Activated CD8-positive, alpha-beta memory T cell treated with anti-CD3 and anti-CD28 coated beads, Interleukin-2, amount 10 ng/mL, durations not matched to agents 7 days and 5 days (primary cell): ENCODE measurements at regions not wholly inside any gene's neighbourhood (a gene's known extent, or its start where the extent isn't known, plus 50 kb on each side); places are given as distances from the start of the nearest gene placed in this dataset.

Experiments used
- ATAC-seq: fragments of 150-1000 bp; cut with Tn5 transposase; one replicate; pipeline ENCODE4 v1.10.0; 2021; ENCODE audit warnings: moderate library complexity
- CTCF ChIA-PET: fragments of 350-600 bp; sonication (Branson Sonifier 250); formaldehyde crosslinking; loops from one replicate; lab custom pipeline; 2021; ENCODE audit warnings: antibody characterized with exemption; lab: Charles Lee
- DNase-seq: peaks from one replicate; pipeline ENCODE4 v3.0.0-alpha.2; 2020
- H3K27ac Mint-ChIP-seq: one replicate; pipeline ENCODE4 v1.8.0; 2021; ENCODE audit warnings: mild to moderate bottlenecking, mixed read lengths
- H3K27me3 Mint-ChIP-seq: one replicate; pipeline ENCODE4 v1.8.0; 2021; ENCODE audit warnings: mixed read lengths
- H3K36me3 Mint-ChIP-seq: one replicate; pipeline ENCODE4 v1.8.0; 2021; ENCODE audit warnings: mild to moderate bottlenecking, mixed read lengths
- H3K4me1 Mint-ChIP-seq: one replicate; pipeline ENCODE4 v1.8.0; 2021; ENCODE audit warnings: mixed read lengths
- H3K4me3 Mint-ChIP-seq: one replicate; pipeline ENCODE4 v1.8.0; 2021; ENCODE audit warnings: mild to moderate bottlenecking, moderate library complexity, mixed read lengths
- H3K9me3 Mint-ChIP-seq: one replicate; pipeline ENCODE4 v1.8.0; 2022; ENCODE audit warnings: low read depth, mixed read lengths

- Mint-ChIP-seq H3K27ac (no peak overlapping the region), H3K36me3 (peaks cover 1% of the 10 kb centered on the region), H3K27me3 (peaks cover 49% of the 10 kb centered on the region), H3K4me1 (no peaks in the 10 kb centered on the region), H3K9me3 (no peaks in the 10 kb centered on the region), H3K4me3 (no peak overlapping the region)
- CTCF ChIA-PET = interaction anchor here (0.5 to 1.2 kb wide), 2 partner anchors 133 to 1345 kb away, joined by 3 to 5 read pairs; no protein-coding TSS in a partner anchor
- DNase-seq = no peak
- no peak for ATAC-seq
These were observed 350.9 kb downstream of the FOXL1 start for GRCh38 chr16:86929057-86929871.

GRCh38 chr16:86930001-86930400 is 351.7 kb downstream of the FOXL1 start:
- H3K4me3 Mint-ChIP-seq = no peak overlapping the region
- ATAC-seq (no peak), DNase-seq (no peak)
- peaks cover 51% of the 10 kb centered on the region for H3K27me3 Mint-ChIP-seq
- no peak overlapping the region for H3K27ac Mint-ChIP-seq
- no peaks in the 10 kb centered on the region for H3K4me1 Mint-ChIP-seq
- peaks cover 1% of the 10 kb centered on the region for H3K36me3 Mint-ChIP-seq
- CTCF ChIA-PET = interaction anchor here (1.2 kb wide), 1 partner anchor 133 kb away, joined by 5 read pairs; no protein-coding TSS in a partner anchor
- no peaks in the 10 kb centered on the region for H3K9me3 Mint-ChIP-seq

- H3K9me3 Mint-ChIP-seq = no peaks in the 10 kb centered on the region
- peaks cover 1% of the 10 kb centered on the region for H3K36me3 Mint-ChIP-seq
- ATAC-seq (no peak), DNase-seq (no peak)
- no peaks in the 10 kb centered on the region for H3K4me1 Mint-ChIP-seq
- H3K27ac Mint-ChIP-seq = no peak overlapping the region
- H3K27me3 Mint-ChIP-seq = peaks cover 49% of the 10 kb centered on the region
- CTCF ChIA-PET = no interaction called here
- H3K4me3 Mint-ChIP-seq = no peak overlapping the region
These were observed 352.5 kb downstream of the FOXL1 start for GRCh38 chr16:86930663-86931373.

GRCh38 chr16:86931410-86931941 is 353.1 kb downstream of the FOXL1 start:
- H3K4me3 Mint-ChIP-seq = no peak overlapping the region
- H3K27ac Mint-ChIP-seq = no peak overlapping the region
- H3K27me3 Mint-ChIP-seq = peaks cover 44% of the 10 kb centered on the region
- CTCF ChIA-PET = no interaction called here
- H3K4me1 Mint-ChIP-seq = no peaks in the 10 kb centered on the region
- ATAC-seq = no peak
- no peaks in the 10 kb centered on the region for H3K9me3 Mint-ChIP-seq
- no peak for DNase-seq
- peaks cover 1% of the 10 kb centered on the region for H3K36me3 Mint-ChIP-seq

- Mint-ChIP-seq H3K36me3 (peaks cover 1% of the 10 kb centered on the region), H3K4me1 (no peaks in the 10 kb centered on the region), H3K9me3 (no peaks in the 10 kb centered on the region), H3K4me3 (no peak overlapping the region), H3K27ac (no peak overlapping the region), H3K27me3 (peaks cover 45% of the 10 kb centered on the region)
- CTCF ChIA-PET = no interaction called here
- DNase-seq (no peak), ATAC-seq (no peak)
These were observed 354.0 kb downstream of the FOXL1 start for GRCh38 chr16:86932130-86932982.

GRCh38 chr16:86934581-86935375 is 356.4 kb downstream of the FOXL1 start:
- ATAC-seq = no peak
- peaks cover 26% of the 10 kb centered on the region for H3K27me3 Mint-ChIP-seq
- CTCF ChIA-PET = no interaction called here
- H3K36me3 Mint-ChIP-seq = peaks cover 1% of the 10 kb centered on the region
- H3K9me3 Mint-ChIP-seq = no peaks in the 10 kb centered on the region
- H3K4me1 Mint-ChIP-seq = no peaks in the 10 kb centered on the region
- no peak overlapping the region for H3K27ac Mint-ChIP-seq
- DNase-seq = no peak
- no peak overlapping the region for H3K4me3 Mint-ChIP-seq

GRCh38 chr16:86939609-86940008 is 361.3 kb downstream of the FOXL1 start:
- no peaks in the 10 kb centered on the region for H3K36me3 Mint-ChIP-seq
- H3K4me3 Mint-ChIP-seq = no peak overlapping the region
- no peak for ATAC-seq
- H3K9me3 Mint-ChIP-seq = no peaks in the 10 kb centered on the region
- CTCF ChIA-PET = no interaction called here
- DNase-seq = no peak
- H3K27me3 Mint-ChIP-seq = peaks cover 18% of the 10 kb centered on the region
- no peaks in the 10 kb centered on the region for H3K4me1 Mint-ChIP-seq
- H3K27ac Mint-ChIP-seq = no peak overlapping the region

GRCh38 chr16:86941731-86942130 is 363.4 kb downstream of the FOXL1 start:
- H3K27me3 Mint-ChIP-seq = peaks cover 6% of the 10 kb centered on the region
- H3K9me3 Mint-ChIP-seq = no peaks in the 10 kb centered on the region
- DNase-seq (no peak), ATAC-seq (no peak)
- no peaks in the 10 kb centered on the region for H3K4me1 Mint-ChIP-seq
- H3K27ac Mint-ChIP-seq = no peak overlapping the region
- H3K4me3 Mint-ChIP-seq = no peak overlapping the region
- H3K36me3 Mint-ChIP-seq = no peaks in the 10 kb centered on the region
- CTCF ChIA-PET = no interaction called here

- H3K36me3 Mint-ChIP-seq = no peaks in the 10 kb centered on the region
- no peak overlapping the region for H3K4me3 Mint-ChIP-seq
- no peaks in the 10 kb centered on the region for H3K9me3 Mint-ChIP-seq
- DNase-seq (no peak), ATAC-seq (no peak)
- H3K27me3 Mint-ChIP-seq = peaks cover under 1% of the 10 kb centered on the region
- no peaks in the 10 kb centered on the region for H3K4me1 Mint-ChIP-seq
- no peak overlapping the region for H3K27ac Mint-ChIP-seq
- CTCF ChIA-PET = no interaction called here
These were observed 364.1 kb downstream of the FOXL1 start for GRCh38 chr16:86942151-86943051.

GRCh38 chr16:86945166-86945900 is 367.0 kb downstream of the FOXL1 start:
- no peaks in the 10 kb centered on the region for H3K4me1 Mint-ChIP-seq
- CTCF ChIA-PET = no interaction called here
- no peak for DNase-seq
- H3K36me3 Mint-ChIP-seq = no peaks in the 10 kb centered on the region
- no peaks in the 10 kb centered on the region for H3K27me3 Mint-ChIP-seq
- no peaks in the 10 kb centered on the region for H3K9me3 Mint-ChIP-seq
- ATAC-seq = no peak
- no peak overlapping the region for H3K27ac Mint-ChIP-seq
- H3K4me3 Mint-ChIP-seq = no peak overlapping the region

GRCh38 chr16:86946396-86946795 is 368.0 kb downstream of the FOXL1 start:
- H3K36me3 Mint-ChIP-seq = no peaks in the 10 kb centered on the region
- H3K4me1 Mint-ChIP-seq = no peaks in the 10 kb centered on the region
- no peak overlapping the region for H3K4me3 Mint-ChIP-seq
- CTCF ChIA-PET = no interaction called here
- DNase-seq (no peak), ATAC-seq (no peak)
- no peaks in the 10 kb centered on the region for H3K9me3 Mint-ChIP-seq
- H3K27me3 Mint-ChIP-seq = no peaks in the 10 kb centered on the region
- H3K27ac Mint-ChIP-seq = no peak overlapping the region
